ENCODE measurements at regions not wholly inside any gene's neighbourhood (a gene's known extent, or its start where the extent isn't known, plus 50 kb on each side); places are given as distances from the start of the nearest gene placed in this dataset.
"Not testable (repeated sequence)": the region's sequence is repeated elsewhere in the genome, so short reads cannot be mapped to it uniquely, and the experiment has no call there.

DNA sequence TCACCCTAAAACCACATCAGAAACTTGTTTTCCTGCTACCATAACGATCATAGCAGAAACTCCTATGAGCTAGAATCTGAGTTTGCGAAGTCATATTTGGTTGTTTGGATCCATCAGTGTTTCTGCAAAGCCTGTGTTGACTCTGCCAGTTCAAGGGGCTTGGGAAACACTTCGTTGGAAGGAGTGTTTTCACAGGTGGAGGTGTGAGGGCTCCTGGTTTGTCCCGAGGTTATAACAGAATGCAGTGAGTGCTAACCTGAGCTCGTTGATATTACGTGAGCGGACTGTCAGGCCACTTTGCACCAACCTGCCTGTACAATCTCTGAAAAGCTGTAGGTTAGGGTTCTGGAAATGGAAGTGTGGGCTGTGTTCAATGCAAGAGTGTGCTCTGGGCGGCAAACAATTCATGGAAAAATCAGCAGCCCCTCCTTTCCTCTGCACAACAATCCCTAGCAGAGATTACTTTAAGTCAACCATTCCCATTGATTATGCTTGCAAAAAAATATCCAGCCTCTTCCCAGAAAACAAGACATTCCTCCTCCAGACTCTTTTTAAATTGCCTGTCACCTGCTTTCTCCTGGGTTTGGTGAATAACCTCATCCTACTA lies 622.0 kb downstream of the TYW1 start:
- Histone ChIP-seq H3K36me3 (ENCODE audit: control insufficient read depth in 5 of 5, insufficient read depth in 5 of 5, low read length in 5 of 5) (no peaks in the 10 kb centered on the region), H3K9me3 (ENCODE audit: control insufficient read depth in 5 of 5, low read length in 5 of 5) (no peaks in the 10 kb centered on the region), H3K27ac (ENCODE audit: low read depth, low read length) (no peak overlapping the region), H3K4me3 (ENCODE audit: low read depth in 1 of 5, low read length in 5 of 5) (no peak overlapping the region), H3K4me1 (ENCODE audit: control insufficient read depth in 5 of 5, insufficient read depth in 5 of 5, low read length in 5 of 5) (peaks cover 3 to 14% (median 9%) of the 10 kb centered on the region in 5 donors), H3K27me3 (ENCODE audit: control insufficient read depth in 5 of 5, insufficient read depth in 4 of 5, low read length in 5 of 5) (peaks cover 7 to 21% (median 16%) of the 10 kb centered on the region in 5 donors), H3K9ac (ENCODE audit: low read length in 5 of 5) (no peak overlapping the region)

DNA sequence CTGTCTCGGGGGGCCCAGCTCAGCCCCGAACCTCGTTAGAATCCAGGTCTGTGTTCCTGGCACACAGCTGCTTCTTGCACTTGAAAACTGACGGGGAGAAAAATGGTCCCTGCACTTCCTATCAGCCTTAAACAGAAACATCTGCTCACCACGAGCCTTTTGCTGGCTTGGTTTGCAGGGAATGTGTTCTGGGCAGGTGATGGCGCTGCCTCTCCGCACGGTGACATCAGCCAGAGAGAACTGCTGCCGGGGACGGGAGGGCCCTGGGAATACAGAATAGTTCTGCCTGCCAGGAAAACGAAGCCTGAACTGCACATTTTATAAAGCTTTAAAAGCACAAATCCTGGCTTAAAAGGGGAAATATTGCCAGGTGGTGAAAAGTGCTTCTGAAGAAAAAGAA lies 622.5 kb downstream of the TYW1 start:
- Histone ChIP-seq H3K36me3 (ENCODE audit: control insufficient read depth in 5 of 5, insufficient read depth in 5 of 5, low read length in 5 of 5) (no peaks in the 10 kb centered on the region), H3K4me3 (ENCODE audit: low read depth in 1 of 5, low read length in 5 of 5) (no peak overlapping the region), H3K27me3 (ENCODE audit: control insufficient read depth in 5 of 5, insufficient read depth in 4 of 5, low read length in 5 of 5) (peaks cover 7 to 21% (median 16%) of the 10 kb centered on the region in 5 donors), H3K9me3 (ENCODE audit: control insufficient read depth in 5 of 5, low read length in 5 of 5) (no peaks in the 10 kb centered on the region), H3K4me1 (ENCODE audit: control insufficient read depth in 5 of 5, insufficient read depth in 5 of 5, low read length in 5 of 5) (peaks cover 3 to 14% (median 9%) of the 10 kb centered on the region in 5 donors), H3K9ac (ENCODE audit: low read length in 5 of 5) (no peak overlapping the region), H3K27ac (ENCODE audit: low read depth, low read length) (no peak overlapping the region)

DNA sequence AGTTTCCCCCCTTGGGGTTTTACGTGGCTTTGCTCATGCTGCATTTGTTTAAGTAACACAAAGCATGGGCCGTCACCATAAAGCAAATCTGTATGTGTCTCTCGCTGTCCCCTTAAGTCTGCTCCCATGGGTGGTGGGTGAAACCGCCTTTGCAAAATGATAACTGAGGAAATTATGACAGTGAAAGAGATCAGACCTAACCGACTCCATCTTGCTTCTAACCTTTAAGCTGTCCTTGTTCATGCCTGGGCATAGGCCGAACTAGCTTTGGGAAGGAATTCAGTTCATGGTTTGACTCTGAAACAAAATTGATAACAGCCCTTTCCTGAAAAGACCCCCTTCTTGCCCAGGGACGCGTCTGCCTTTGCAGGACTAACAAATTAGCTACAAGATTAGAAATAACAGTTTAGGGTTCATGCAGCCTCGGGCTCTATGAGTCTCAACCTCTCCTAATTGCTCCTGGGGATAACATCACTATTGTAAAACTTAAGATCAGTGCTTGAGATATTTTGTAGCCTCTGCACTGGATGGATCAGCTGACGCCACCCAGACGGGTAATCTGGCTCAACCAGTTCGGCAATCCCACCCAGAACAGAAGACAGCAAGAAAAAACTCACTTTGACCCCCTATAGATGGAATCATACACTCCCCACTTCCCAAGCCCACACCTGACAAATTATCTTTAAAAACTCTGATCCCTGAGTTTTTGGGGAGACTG lies 623.7 kb downstream of the TYW1 start:
- H3K4me1 ChIP-seq (ENCODE audit: control insufficient read depth in 5 of 5, insufficient read depth in 5 of 5, low read length in 5 of 5), result peaks cover 5 to 15% (median 11%) of the 10 kb centered on the region in 5 donors
- H3K27me3 ChIP-seq (ENCODE audit: control insufficient read depth in 5 of 5, insufficient read depth in 4 of 5, low read length in 5 of 5), result peaks cover 4 to 21% (median 16%) of the 10 kb centered on the region in 5 donors
- no peaks in the 10 kb centered on the region for H3K9me3 ChIP-seq (ENCODE audit: control insufficient read depth in 5 of 5, low read length in 5 of 5)

DNA sequence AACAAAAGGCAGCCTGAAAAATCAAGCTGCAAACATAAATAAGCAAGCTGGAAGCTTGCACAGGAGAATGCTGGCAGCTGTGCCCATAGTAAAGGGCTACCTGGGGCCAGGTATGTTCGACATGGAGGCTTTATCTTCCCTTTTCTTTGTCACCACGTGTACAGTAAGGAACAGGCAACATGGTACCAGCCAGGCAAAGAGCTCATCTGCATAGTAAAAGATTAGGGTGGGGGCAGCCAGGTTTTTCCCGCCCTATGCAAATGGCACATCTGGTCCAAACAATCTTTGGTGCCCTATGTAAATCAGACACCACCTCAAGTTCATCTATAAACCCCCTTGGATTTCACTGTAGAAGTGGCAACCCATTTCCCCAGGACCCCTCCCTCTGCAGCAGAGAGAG lies 625.1 kb downstream of the TYW1 start:
- Histone ChIP-seq H3K4me3 (ENCODE audit: low read depth in 1 of 5, low read length in 5 of 5) (no peak overlapping the region), H3K27me3 (ENCODE audit: control insufficient read depth in 5 of 5, insufficient read depth in 4 of 5, low read length in 5 of 5) (peaks cover 7 to 18% (median 14%) of the 10 kb centered on the region in 5 donors), H3K9ac (ENCODE audit: low read length in 5 of 5) (no peak overlapping the region), H3K4me1 (ENCODE audit: control insufficient read depth in 5 of 5, insufficient read depth in 5 of 5, low read length in 5 of 5) (peaks cover 6 to 18% (median 14%) of the 10 kb centered on the region in 5 donors), H3K9me3 (ENCODE audit: control insufficient read depth in 5 of 5, low read length in 5 of 5) (no peaks in the 10 kb centered on the region), H3K27ac (ENCODE audit: low read depth, low read length) (no peak overlapping the region), H3K36me3 (ENCODE audit: control insufficient read depth in 5 of 5, insufficient read depth in 5 of 5, low read length in 5 of 5) (no peaks in the 10 kb centered on the region)

More for the DNA sequence above, 623.7 kb downstream of the TYW1 start:
- no peak overlapping the region for H3K27ac ChIP-seq (ENCODE audit: low read depth, low read length)
- no peak overlapping the region for H3K9ac ChIP-seq (ENCODE audit: low read length in 5 of 5)
- H3K36me3 ChIP-seq (ENCODE audit: control insufficient read depth in 5 of 5, insufficient read depth in 5 of 5, low read length in 5 of 5), result no peaks in the 10 kb centered on the region
- no peak overlapping the region for H3K4me3 ChIP-seq (ENCODE audit: low read depth in 1 of 5, low read length in 5 of 5)

DNA sequence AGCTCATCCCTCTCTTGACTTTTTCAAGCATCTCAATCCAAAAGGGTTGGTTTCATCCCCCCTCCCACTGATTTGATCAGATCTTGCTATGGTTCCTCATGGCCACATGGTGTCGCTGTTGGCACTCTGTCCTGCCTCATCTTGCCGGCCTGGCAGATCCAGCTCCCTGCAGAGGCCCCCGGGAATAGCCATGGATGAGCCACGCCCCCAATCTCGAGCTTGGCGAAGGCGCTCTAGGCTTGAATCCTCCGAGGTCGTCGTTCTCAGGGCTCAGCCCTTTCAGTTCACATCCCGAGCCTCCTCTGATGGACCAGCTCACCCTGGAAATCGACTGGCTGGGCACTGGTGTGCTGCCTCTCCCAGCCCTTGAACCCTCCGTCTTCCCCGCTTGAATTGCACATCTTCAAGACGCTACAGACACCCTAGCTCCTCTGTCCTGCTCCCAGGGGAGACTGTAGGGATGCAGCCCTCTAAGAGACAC lies 628.7 kb downstream of the TYW1 start:
- Histone ChIP-seq H3K36me3 (ENCODE audit: control insufficient read depth in 5 of 5, insufficient read depth in 5 of 5, low read length in 5 of 5) (no peaks in the 10 kb centered on the region), H3K4me1 (ENCODE audit: control insufficient read depth in 5 of 5, insufficient read depth in 5 of 5, low read length in 5 of 5) (peaks cover 3 to 5% (median 4%) of the 10 kb centered on the region in 5 donors), H3K27me3 (ENCODE audit: control insufficient read depth in 5 of 5, insufficient read depth in 4 of 5, low read length in 5 of 5) (peaks cover 7 to 13% (median 10%) of the 10 kb centered on the region in 5 donors), H3K4me3 (ENCODE audit: low read depth in 1 of 5, low read length in 5 of 5) (peak overlapping the region; percentile 33 to 56 (median 47)), H3K27ac (ENCODE audit: low read depth, low read length) (no peak overlapping the region), H3K9ac (ENCODE audit: low read length in 5 of 5) (no peak overlapping the region), H3K9me3 (ENCODE audit: control insufficient read depth in 5 of 5, low read length in 5 of 5) (no peaks in the 10 kb centered on the region)

DNA sequence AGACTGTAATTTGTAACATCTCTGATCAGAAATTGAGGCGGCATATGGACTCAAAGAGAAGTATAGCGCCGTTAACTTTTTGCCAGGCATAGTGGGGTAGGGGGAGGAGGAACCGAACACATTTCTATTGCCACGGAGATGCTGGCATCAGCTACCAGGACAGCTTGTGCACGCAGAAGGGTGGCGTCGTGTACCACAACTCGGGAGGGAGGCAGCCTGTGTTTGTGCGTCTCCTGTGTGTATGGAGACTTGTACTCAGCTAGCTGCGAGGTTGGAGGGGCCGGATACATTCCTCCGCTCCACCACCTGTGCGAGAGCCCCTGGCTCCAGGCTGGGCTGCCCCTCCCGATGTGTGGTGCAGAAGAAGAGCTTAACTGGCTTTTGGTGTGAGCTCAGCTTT lies 634.8 kb downstream of the TYW1 start:
- Histone ChIP-seq H3K4me3 (ENCODE audit: low read depth in 1 of 5, low read length in 5 of 5) (peak overlapping the region in 3 of 5 donors; percentile 10 to 47 (median 34)), H3K9me3 (ENCODE audit: control insufficient read depth in 5 of 5, low read length in 5 of 5) (no peaks in the 10 kb centered on the region), H3K27me3 (ENCODE audit: control insufficient read depth in 5 of 5, insufficient read depth in 4 of 5, low read length in 5 of 5) (no peaks in the 10 kb centered on the region), H3K36me3 (ENCODE audit: control insufficient read depth in 5 of 5, insufficient read depth in 5 of 5, low read length in 5 of 5) (no peaks in the 10 kb centered on the region), H3K4me1 (ENCODE audit: control insufficient read depth in 5 of 5, insufficient read depth in 5 of 5, low read length in 5 of 5) (peaks cover 0 to 14% (median 11%) of the 10 kb centered on the region in 5 donors), H3K9ac (ENCODE audit: low read length in 5 of 5) (no peak overlapping the region), H3K27ac (ENCODE audit: low read depth, low read length) (no peak overlapping the region)

DNA sequence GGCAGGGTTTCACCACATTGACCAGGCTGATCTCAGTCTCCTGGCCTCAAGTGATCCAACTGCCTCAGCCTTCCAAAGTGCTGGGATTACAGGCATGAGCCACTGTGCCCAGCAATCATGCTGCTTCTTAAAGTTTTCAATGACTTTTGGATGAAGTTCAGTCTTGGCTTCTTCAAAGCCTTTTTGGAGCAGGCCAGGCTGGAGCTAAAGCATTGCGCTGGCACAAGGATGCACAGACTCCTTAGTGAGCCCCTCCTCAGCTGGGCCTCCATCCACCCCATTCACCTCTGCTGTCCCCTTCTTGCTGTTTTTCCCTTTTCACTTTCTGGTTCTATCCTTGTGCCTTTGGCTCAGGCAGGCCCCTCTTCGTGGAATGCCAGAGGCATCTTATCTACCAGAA lies 638.6 kb downstream of the TYW1 start:
- Histone ChIP-seq H3K9me3 (ENCODE audit: control insufficient read depth in 5 of 5, low read length in 5 of 5) (no peaks in the 10 kb centered on the region), H3K9ac (ENCODE audit: low read length in 5 of 5) (no peak overlapping the region), H3K4me3 (ENCODE audit: low read depth in 1 of 5, low read length in 5 of 5) (no peak overlapping the region), H3K27ac (ENCODE audit: low read depth, low read length) (no peak overlapping the region), H3K27me3 (ENCODE audit: control insufficient read depth in 5 of 5, insufficient read depth in 4 of 5, low read length in 5 of 5) (no peaks in the 10 kb centered on the region), H3K36me3 (ENCODE audit: control insufficient read depth in 5 of 5, insufficient read depth in 5 of 5, low read length in 5 of 5) (no peaks in the 10 kb centered on the region), H3K4me1 (ENCODE audit: control insufficient read depth in 5 of 5, insufficient read depth in 5 of 5, low read length in 5 of 5) (peaks cover 0 to 14% (median 11%) of the 10 kb centered on the region in 5 donors)

DNA sequence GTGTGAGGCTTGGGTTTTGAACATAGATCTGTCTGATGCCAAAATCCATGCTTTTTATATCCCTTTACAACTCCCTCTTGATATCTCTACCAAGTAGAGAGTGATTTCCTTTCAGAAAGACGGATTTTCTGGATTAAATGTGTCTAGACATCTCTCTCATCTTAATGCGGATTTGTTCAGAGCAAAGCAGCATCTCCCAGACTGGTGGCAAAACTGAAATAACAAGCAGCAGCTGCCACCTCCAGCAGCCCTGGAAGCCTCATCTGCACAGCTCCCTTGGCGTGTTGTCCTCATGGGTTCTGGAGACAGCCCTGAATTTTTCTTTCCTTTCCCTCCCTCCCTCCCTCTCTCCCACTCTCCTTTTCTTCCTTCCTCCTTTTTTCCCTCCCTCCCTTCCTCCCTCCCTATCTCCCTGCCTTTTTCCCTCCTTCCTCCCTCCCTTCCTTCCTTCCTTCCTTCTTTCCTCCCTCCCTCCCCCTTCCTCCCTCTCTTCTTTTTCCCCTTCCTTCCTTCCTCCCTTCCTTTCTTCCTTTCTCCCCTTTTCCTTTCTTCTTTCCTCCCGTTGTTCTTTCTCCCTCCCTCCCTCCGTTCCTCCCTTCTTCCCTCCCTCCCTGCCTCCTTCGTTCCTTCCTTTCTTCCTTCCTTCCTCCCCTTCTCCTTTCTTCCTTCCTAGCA lies 639.9 kb downstream of the TYW1 start:
- Histone ChIP-seq H3K4me3 (ENCODE audit: low read depth in 1 of 5, low read length in 5 of 5) (no peak overlapping the region), H3K4me1 (ENCODE audit: control insufficient read depth in 5 of 5, insufficient read depth in 5 of 5, low read length in 5 of 5) (peaks cover 0 to 6% (median 4%) of the 10 kb centered on the region in 5 donors), H3K36me3 (ENCODE audit: control insufficient read depth in 5 of 5, insufficient read depth in 5 of 5, low read length in 5 of 5) (no peaks in the 10 kb centered on the region), H3K27me3 (ENCODE audit: control insufficient read depth in 5 of 5, insufficient read depth in 4 of 5, low read length in 5 of 5) (no peaks in the 10 kb centered on the region), H3K9ac (ENCODE audit: low read length in 5 of 5) (no peak overlapping the region), H3K9me3 (ENCODE audit: control insufficient read depth in 5 of 5, low read length in 5 of 5) (no peaks in the 10 kb centered on the region), H3K27ac (ENCODE audit: low read depth, low read length) (no peak overlapping the region)

DNA sequence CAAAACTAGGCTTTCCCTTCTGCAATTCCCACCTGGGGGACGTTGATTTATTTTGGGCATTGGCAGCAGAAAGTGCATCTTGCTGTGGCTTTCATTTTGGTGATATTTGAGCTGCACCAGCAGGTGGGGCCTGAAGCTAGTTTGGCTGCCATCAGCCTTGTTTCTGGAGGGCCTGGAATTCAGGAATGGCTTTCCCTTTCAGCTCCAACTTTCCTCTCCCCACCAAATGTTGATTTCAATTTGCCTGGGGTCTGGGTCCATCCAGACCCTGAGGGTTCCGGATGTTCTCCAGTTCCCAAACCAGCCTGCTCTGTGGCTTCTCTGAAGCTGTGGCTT lies 640.4 kb downstream of the TYW1 start:
- Histone ChIP-seq H3K9me3 (ENCODE audit: control insufficient read depth in 5 of 5, low read length in 5 of 5) (no peaks in the 10 kb centered on the region), H3K27ac (ENCODE audit: low read depth, low read length) (no peak overlapping the region), H3K27me3 (ENCODE audit: control insufficient read depth in 5 of 5, insufficient read depth in 4 of 5, low read length in 5 of 5) (no peaks in the 10 kb centered on the region), H3K9ac (ENCODE audit: low read length in 5 of 5) (no peak overlapping the region), H3K4me3 (ENCODE audit: low read depth in 1 of 5, low read length in 5 of 5) (no peak overlapping the region), H3K4me1 (ENCODE audit: control insufficient read depth in 5 of 5, insufficient read depth in 5 of 5, low read length in 5 of 5) (peaks cover 0 to under 1% (median 0%) of the 10 kb centered on the region in 5 donors), H3K36me3 (ENCODE audit: control insufficient read depth in 5 of 5, insufficient read depth in 5 of 5, low read length in 5 of 5) (no peaks in the 10 kb centered on the region)

DNA sequence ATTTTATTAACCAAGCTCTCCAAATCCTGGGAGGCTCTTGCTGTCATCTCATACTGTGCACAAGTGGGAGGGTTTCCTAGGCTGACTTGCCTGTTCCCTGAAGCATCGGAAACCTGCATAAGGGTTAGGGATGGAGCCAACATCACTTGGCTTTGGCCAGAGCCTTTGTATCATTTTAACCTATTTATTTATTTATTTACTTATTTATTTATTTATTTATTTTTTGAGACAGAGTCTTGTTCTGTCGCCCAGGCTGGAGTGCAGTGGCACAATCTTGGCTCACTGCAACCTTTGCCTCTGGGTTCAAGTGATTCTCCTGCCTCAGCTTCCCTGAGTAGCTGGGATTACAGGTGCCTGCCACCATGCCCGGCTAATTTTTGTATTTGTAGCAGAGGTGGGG lies 645.9 kb downstream of the TYW1 start:
- not testable (repeated sequence) for H3K9ac ChIP-seq (ENCODE audit: low read length in 5 of 5)

More for the DNA sequence above, 645.9 kb downstream of the TYW1 start:
- H3K4me1 ChIP-seq (ENCODE audit: control insufficient read depth in 5 of 5, insufficient read depth in 5 of 5, low read length in 5 of 5); H3K9me3 ChIP-seq (ENCODE audit: control insufficient read depth in 5 of 5, low read length in 5 of 5); H3K27ac ChIP-seq (ENCODE audit: low read depth, low read length); H3K27me3 ChIP-seq (ENCODE audit: control insufficient read depth in 5 of 5, insufficient read depth in 4 of 5, low read length in 5 of 5); H3K36me3 ChIP-seq (ENCODE audit: control insufficient read depth in 5 of 5, insufficient read depth in 5 of 5, low read length in 5 of 5); H3K4me3 ChIP-seq (ENCODE audit: low read depth in 1 of 5, low read length in 5 of 5): not testable (repeated sequence)
